ENCODE measurements at regions not wholly inside any gene's neighbourhood (a gene's known extent, or its start where the extent isn't known, plus 50 kb on each side); places are given as distances from the start of the nearest gene placed in this dataset.

GRCh38 chr5:165108809-165109208, 1603.4 kb downstream of the MAT2B start:
- TF ChIP-seq POLR2A (IDR thresholded peaks at IDR 0.05; ENCODE audit: low read depth, low read length) (no peak), POLR2AphosphoS5 (IDR thresholded peaks at IDR 0.05; ENCODE audit: insufficient read depth, low read depth, low read length) (no peak), MYC (IDR thresholded peaks at IDR 0.05; ENCODE audit: low read depth, low read length) (no peak), JUN (IDR thresholded peaks at IDR 0.05; ENCODE audit: borderline replicate concordance, insufficient read depth, insufficient read length, low read depth) (no peak), FOS (IDR thresholded peaks at IDR 0.05; ENCODE audit: borderline replicate concordance, insufficient read depth, low read length) (no peak), GATA2 (IDR thresholded peaks at IDR 0.05; ENCODE audit: insufficient read depth, insufficient read length, low read depth, low read length) (no peak)
- TF ChIP-seq, protein P1, sequence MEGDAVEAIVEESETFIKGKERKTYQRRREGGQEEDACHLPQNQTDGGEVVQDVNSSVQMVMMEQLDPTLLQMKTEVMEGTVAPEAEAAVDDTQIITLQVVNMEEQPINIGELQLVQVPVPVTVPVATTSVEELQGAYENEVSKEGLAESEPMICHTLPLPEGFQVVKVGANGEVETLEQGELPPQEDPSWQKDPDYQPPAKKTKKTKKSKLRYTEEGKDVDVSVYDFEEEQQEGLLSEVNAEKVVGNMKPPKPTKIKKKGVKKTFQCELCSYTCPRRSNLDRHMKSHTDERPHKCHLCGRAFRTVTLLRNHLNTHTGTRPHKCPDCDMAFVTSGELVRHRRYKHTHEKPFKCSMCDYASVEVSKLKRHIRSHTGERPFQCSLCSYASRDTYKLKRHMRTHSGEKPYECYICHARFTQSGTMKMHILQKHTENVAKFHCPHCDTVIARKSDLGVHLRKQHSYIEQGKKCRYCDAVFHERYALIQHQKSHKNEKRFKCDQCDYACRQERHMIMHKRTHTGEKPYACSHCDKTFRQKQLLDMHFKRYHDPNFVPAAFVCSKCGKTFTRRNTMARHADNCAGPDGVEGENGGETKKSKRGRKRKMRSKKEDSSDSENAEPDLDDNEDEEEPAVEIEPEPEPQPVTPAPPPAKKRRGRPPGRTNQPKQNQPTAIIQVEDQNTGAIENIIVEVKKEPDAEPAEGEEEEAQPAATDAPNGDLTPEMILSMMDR (IDR thresholded peaks at IDR 0.05; ENCODE audit: extremely low read depth in 1 of 2, insufficient read depth in 1 of 2, low read depth in 1 of 2, low read length in 2 of 2), result no peak
- TF ChIP-seq, protein P2, sequence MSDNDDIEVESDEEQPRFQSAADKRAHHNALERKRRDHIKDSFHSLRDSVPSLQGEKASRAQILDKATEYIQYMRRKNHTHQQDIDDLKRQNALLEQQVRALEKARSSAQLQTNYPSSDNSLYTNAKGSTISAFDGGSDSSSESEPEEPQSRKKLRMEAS (IDR thresholded peaks at IDR 0.05; ENCODE audit: insufficient read depth, insufficient read length), result no peak

All from endothelial cell of umbilical vein (primary cell).